ENCODE measurements at regions not wholly inside any gene's neighbourhood (a gene's known extent, or its start where the extent isn't known, plus 50 kb on each side); places are given as distances from the start of the nearest gene placed in this dataset.

GRCh38 chr2:67065046-67065445, 332.1 kb upstream of the ETAA1 start:
- Histone ChIP-seq H3K27ac (no peak overlapping the region), H3K4me3 (ENCODE audit: low read depth, low read length) (no peak overlapping the region), H3K36me3 (replicated peaks) (no peaks in the 10 kb centered on the region), H3K27me3 (replicated peaks) (no peaks in the 10 kb centered on the region)
- TF ChIP-seq CTCF (IDR thresholded peaks at IDR 0.05; ENCODE audit: low read depth, low read length, missing control alignments) = no peak
- in situ Hi-C loops (cut with HindIII; ENCODE audit: low pct_ligation_motif_present, low sequenced_read_pairs) = no loop called here
- DNase-seq = no peak

- no peak overlapping the region for H3K27ac ChIP-seq
- DNase-seq = no peak
- no peaks in the 10 kb centered on the region for H3K36me3 ChIP-seq (replicated peaks)
- no peak overlapping the region for H3K4me3 ChIP-seq (ENCODE audit: low read depth, low read length)
- no peaks in the 10 kb centered on the region for H3K27me3 ChIP-seq (replicated peaks)
- in situ Hi-C loops (cut with HindIII; ENCODE audit: low pct_ligation_motif_present, low sequenced_read_pairs) = no loop called here
- no peak for TF ChIP-seq CTCF (IDR thresholded peaks at IDR 0.05; ENCODE audit: low read depth, low read length, missing control alignments)
These were observed 330.4 kb upstream of the ETAA1 start for GRCh38 chr2:67066782-67067181.

- DNase-seq = no peak
- TF ChIP-seq CTCF (IDR thresholded peaks at IDR 0.05; ENCODE audit: low read depth, low read length, missing control alignments) = no peak
- no peaks in the 10 kb centered on the region for H3K27me3 ChIP-seq (replicated peaks)
- in situ Hi-C loops (cut with HindIII; ENCODE audit: low pct_ligation_motif_present, low sequenced_read_pairs) = no loop called here
- H3K36me3 ChIP-seq (replicated peaks) = no peaks in the 10 kb centered on the region
- H3K4me3 ChIP-seq (ENCODE audit: low read depth, low read length) = no peak overlapping the region
- H3K27ac ChIP-seq = no peak overlapping the region
These were observed 329.5 kb upstream of the ETAA1 start for GRCh38 chr2:67067656-67068055.

GRCh38 chr2:67070826-67071225, 326.3 kb upstream of the ETAA1 start:
- Histone ChIP-seq H3K27ac (no peak overlapping the region), H3K4me3 (ENCODE audit: low read depth, low read length) (no peak overlapping the region), H3K27me3 (replicated peaks) (no peaks in the 10 kb centered on the region), H3K36me3 (replicated peaks) (no peaks in the 10 kb centered on the region)
- in situ Hi-C loops (cut with HindIII; ENCODE audit: low pct_ligation_motif_present, low sequenced_read_pairs) = no loop called here
- no peak for TF ChIP-seq CTCF (IDR thresholded peaks at IDR 0.05; ENCODE audit: low read depth, low read length, missing control alignments)
- no peak for DNase-seq

GRCh38 chr2:67075056-67075455, 322.1 kb upstream of the ETAA1 start:
- Histone ChIP-seq H3K36me3 (replicated peaks) (no peaks in the 10 kb centered on the region), H3K4me3 (ENCODE audit: low read depth, low read length) (no peak overlapping the region), H3K27me3 (replicated peaks) (no peaks in the 10 kb centered on the region), H3K27ac (no peak overlapping the region)
- in situ Hi-C loops (cut with HindIII; ENCODE audit: low pct_ligation_motif_present, low sequenced_read_pairs) = no loop called here
- DNase-seq = no peak
- TF ChIP-seq CTCF (IDR thresholded peaks at IDR 0.05; ENCODE audit: low read depth, low read length, missing control alignments) = no peak

GRCh38 chr2:67075530-67076238, 321.4 kb upstream of the ETAA1 start:
- no peaks in the 10 kb centered on the region for H3K27me3 ChIP-seq (replicated peaks)
- DNase-seq = no peak
- H3K36me3 ChIP-seq (replicated peaks) = no peaks in the 10 kb centered on the region
- H3K4me3 ChIP-seq (ENCODE audit: low read depth, low read length) = no peak overlapping the region
- TF ChIP-seq CTCF (IDR thresholded peaks at IDR 0.05; ENCODE audit: low read depth, low read length, missing control alignments) = no peak
- no peak overlapping the region for H3K27ac ChIP-seq
- in situ Hi-C loops (cut with HindIII; ENCODE audit: low pct_ligation_motif_present, low sequenced_read_pairs) = no loop called here
